GM21367 (cell line): ENCODE measurements at regions not wholly inside any gene's neighbourhood (a gene's known extent, or its start where the extent isn't known, plus 50 kb on each side); places are given as distances from the start of the nearest gene placed in this dataset.

Experiments used
- ATAC-seq: cut with Tn5 transposase; IDR thresholded peaks from one replicate; pipeline ENCODE4 v1.9.1; 2021; ENCODE audit not compliant: unreplicated experiment

DNA sequence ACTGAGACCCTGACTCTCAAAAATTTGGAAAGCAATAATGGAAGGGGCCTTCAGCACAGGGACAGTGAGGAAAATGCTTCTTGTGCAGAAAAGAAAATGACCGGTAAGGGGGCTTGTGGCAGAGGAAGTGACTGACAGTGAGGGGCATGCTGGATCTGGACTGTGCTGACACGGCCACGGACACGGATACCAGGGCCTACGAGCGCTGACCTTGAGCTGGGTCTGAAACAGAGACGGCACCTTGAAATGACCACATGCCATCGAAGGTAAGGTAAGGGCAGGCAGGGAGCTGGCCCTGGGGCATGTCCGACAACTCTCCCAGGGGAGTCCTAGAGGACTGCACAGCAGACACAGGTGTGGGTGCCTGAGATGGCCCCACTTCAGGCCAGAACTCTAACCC is 182.1 kb downstream of the RHOU start:
- no peak for ATAC-seq

- no peak for ATAC-seq
Measured at GRCh38 chr1:228917755-228918154, 182.5 kb downstream of the RHOU start.

- no peak for ATAC-seq
Measured at GRCh38 chr1:228918335-228918734, 183.1 kb downstream of the RHOU start.

- no peak for ATAC-seq
Measured at GRCh38 chr1:228919914-228920313, 184.6 kb downstream of the RHOU start.

- ATAC-seq: no peak
Measured at GRCh38 chr1:228920831-228921230, 185.6 kb downstream of the RHOU start.

- ATAC-seq: no peak
Measured at GRCh38 chr1:228921481-228921880, 186.2 kb downstream of the RHOU start.

- no peak for ATAC-seq
Measured at GRCh38 chr1:228922722-228923376, 187.6 kb downstream of the RHOU start.

DNA sequence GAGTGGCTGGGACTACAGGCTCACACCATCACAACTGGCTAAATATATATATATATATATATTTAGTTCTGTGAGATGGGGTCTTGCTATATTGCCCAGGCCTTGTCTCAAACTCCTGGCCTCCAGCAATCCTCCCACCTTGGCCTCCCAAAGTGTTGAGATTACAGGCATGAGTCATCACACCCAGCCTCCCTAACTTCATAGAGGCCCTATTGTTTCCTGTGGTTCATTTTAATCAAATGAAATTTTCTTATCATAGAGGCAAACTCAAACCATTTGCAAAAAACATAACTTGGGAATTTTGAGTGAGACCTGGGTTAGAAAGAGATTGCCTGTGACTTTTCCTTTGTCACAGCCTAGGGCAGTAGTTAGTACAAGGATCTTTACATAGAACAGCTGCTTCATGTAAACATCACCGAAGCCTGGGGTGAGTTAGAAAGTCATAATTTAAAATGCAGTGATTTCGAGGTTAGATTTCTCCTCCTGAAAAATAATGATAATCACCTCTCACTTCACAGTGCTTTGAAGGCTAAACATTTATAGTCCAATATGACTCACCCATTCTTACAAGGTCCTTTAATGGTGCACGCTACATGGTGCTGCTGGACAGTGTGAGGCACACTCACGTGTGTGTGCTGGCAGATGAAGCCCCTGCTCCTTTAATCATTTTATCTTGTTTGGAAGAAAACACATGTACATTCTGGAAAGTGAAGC is 188.9 kb downstream of the RHOU start:
- no peak for ATAC-seq

DNA sequence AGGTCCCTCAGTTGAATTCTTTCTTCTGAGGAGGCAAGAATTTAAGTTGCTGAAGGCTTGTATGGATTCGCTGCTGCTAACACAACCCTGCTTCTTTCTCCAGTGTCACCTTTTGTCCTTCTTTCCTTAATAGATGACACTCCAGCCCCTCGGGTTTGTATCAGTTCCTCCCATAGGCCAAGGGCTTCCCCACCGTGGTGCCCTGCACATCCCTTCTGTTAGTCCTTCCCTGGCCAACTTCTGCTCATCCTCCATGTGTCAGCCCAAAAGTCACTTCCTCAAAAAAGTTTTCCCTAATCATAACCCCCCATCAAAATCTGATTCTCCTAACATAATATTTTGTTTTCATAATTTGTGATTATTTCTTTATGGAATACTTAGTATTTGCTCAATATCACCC is 190.4 kb downstream of the RHOU start:
- no peak for ATAC-seq

GRCh38 chr1:228927421-228927820 is 192.1 kb downstream of the RHOU start:
- ATAC-seq: no peak

- ATAC-seq: no peak
Measured at GRCh38 chr1:228927946-228928898, 192.9 kb downstream of the RHOU start.

DNA sequence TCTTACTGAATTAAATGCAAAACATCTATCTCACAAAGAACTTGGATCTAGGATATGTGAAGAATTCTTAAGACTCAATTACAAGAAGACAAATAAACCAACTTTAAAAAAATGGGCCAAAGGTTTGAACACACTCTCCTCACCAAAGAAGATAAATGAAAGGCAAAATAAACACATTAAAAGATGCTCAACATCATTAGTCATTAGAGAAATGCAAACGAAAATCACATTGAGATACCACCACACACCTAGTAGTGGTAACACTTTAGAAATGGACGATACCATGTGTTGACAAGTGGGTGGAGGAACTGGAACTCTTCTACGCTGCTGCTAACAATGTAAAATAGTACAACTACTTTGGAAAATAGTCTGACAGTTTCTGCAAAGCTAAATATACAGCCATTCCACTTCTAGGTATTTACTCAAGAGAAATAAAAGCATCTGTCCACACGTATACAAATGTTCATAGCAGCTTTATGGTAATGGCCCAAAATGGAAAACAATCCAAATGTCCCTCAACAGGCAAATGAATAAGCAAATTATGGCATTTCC is 194.3 kb downstream of the RHOU start:
- no peak for ATAC-seq

GRCh38 chr1:228930479-228930957 is 195.2 kb downstream of the RHOU start:
- ATAC-seq: no peak

GRCh38 chr1:228933753-228934152 is 198.5 kb downstream of the RHOU start:
- ATAC-seq: no peak

DNA sequence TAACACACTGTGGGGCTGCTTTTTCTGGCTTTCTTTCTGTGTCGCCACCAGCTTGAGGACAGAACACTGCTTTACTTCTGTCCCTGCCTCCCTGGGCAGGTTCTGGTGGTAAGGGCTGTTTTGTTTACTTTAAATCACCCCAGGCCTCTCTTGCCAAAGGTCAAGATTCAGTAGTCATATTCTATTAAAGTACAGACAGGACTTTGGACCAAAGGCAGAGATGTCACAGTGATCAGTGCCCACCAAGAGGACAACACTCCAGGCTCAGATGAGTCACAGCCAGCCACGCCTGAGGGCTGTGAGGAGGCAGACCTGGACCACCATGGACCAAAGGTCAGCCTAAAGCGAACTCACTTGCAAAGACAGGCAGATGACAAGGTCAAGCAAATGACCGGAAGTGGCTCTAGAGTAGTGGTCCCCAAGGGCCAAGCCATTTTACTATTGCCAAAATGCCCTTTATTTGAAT is 200.0 kb downstream of the RHOU start:
- no peak for ATAC-seq

DNA sequence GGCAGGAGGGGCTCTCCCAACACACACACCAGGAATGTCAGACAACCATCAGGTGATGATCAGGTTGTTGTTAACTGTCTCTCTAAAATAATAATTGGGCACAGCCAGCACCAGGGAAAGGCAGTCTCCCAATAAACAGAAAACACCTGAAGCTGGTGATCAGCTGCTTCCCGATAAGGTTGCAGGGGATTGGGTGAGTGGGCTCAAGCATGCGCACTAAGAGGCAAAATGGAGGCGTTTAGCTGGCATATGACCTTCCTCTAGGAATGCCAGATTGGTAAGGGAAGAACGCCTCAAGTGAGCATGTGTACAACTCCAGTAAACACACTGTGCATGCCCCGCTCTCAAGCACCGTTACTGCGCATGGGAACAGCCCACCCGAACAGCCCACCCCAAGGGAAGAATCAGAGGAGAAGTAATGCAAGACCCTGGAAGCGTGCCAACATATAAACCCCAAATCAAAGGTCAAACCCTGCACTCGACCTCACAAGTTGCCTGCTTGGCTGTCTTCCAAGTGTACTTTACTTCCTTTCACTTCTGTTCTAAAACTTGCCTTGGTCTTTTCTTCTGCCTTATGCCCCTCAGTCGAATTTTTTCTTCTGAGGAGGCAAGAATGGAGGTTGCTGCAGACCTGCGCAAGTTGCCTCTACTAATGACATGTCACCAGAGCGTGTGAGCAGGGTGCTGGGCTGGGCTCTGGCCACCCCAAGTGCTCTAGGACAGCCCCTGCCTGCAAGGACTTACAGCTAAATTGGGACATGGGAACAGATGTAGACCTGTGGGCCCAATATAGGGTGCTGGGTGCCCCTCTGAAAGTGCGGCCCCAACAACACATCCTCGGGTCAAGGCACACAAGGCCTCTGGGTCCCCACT is 200.8 kb downstream of the RHOU start:
- no peak for ATAC-seq

DNA sequence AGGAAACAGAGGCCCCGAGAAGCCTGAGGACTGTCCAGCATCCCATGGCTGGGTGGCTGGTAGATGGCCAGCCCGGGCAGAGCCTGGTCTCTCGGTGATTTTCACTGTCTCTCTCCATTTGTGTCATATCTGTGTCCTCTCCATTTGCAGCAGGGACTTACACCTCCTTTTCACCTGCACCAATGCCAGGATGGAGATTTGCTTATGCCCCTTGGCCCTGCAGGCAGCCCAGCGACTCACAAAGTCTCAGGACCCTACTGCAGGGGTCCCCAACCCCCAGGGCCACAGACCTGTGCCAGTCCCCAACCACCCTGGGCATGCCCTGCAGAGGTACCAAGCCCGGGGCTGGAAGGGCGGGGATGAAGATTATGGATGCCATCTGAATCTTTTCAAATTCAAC is 201.6 kb downstream of the RHOU start:
- ATAC-seq: no peak

- ATAC-seq: no peak
Measured at GRCh38 chr1:228937351-228937750, 202.1 kb downstream of the RHOU start.

GRCh38 chr1:228937851-228938536 is 202.7 kb downstream of the RHOU start:
- no peak for ATAC-seq

GRCh38 chr1:228938537-228938901 is 203.2 kb downstream of the RHOU start:
- no peak for ATAC-seq
